Stimulated activated naive CD8-positive, alpha-beta T cell treated with anti-CD3 and anti-CD28 coated beads, Interleukin-15, Interleukin-2, amounts not matched to agents 100 ng/mL and 50 ng/mL, for 24 hours (primary cell): ENCODE measurements at regions not wholly inside any gene's neighbourhood (a gene's known extent, or its start where the extent isn't known, plus 50 kb on each side); places are given as distances from the start of the nearest gene placed in this dataset.

ENCODE experiments used
- H3K27ac Mint-ChIP-seq: one replicate; pipeline ENCODE4 v1.8.0; 2021; ENCODE audit warnings: mild to moderate bottlenecking, mixed read lengths
- H3K27me3 Mint-ChIP-seq: one replicate; pipeline ENCODE4 v1.8.0; 2021; ENCODE audit warnings: mixed read lengths
- H3K36me3 Mint-ChIP-seq: one replicate; pipeline ENCODE4 v1.8.0; 2021; ENCODE audit warnings: low read depth, mixed read lengths
- H3K4me1 Mint-ChIP-seq: one replicate; pipeline ENCODE4 v1.8.0; 2021; ENCODE audit warnings: low read depth, mixed read lengths
- H3K4me3 Mint-ChIP-seq: one replicate; pipeline ENCODE4 v1.8.0; 2021; ENCODE audit warnings: mild to moderate bottlenecking, mixed read lengths
- H3K9me3 Mint-ChIP-seq: one replicate; pipeline ENCODE4 v1.8.0; 2021; ENCODE audit warnings: mixed read lengths

DNA sequence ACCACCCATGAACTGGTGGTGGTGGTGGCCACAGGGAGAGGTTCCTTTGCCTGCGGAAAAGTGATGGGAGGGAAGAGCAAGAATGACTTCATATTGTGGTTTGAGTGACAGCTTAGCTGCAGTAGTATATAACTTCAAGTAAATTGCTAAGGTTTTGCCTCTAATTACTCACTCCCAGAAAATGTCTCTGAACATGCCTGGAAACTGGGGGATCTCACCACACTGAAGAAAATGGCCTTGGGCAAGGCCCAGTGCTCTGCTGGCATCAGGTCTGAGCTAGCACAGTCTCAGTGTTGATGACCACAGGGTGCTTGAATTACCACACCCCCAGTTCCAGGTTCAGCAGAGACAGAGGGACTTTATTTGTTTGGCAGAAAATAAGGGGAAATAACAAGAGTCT, 2085.4 kb downstream of the ARAP2 start:
- Mint-ChIP-seq H3K4me1 (no peaks in the 10 kb centered on the region), H3K27ac (no peak overlapping the region), H3K27me3 (no peaks in the 10 kb centered on the region), H3K36me3 (no peaks in the 10 kb centered on the region), H3K4me3 (no peak overlapping the region), H3K9me3 (peaks cover 27% of the 10 kb centered on the region)

DNA sequence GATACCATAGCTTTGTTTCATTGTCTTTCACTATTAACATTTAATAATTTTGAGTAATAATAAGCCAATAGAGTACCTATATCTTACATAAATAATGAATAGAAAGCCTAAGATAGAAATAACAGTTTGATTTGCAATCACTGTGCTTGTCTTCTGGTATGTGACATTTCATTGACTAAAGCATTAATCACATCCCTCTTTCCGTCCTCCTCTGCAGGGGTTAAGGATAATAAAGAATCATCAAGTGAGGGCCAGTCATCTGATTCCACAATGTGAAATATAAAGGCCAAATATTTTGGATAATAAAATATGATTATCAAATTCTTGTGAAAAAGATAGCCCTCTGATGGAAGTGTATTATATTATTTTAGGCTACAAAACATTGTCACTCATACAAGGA, 2073.4 kb downstream of the ARAP2 start:
- Mint-ChIP-seq H3K36me3 (no peaks in the 10 kb centered on the region), H3K4me3 (no peak overlapping the region), H3K4me1 (no peaks in the 10 kb centered on the region), H3K27me3 (no peaks in the 10 kb centered on the region), H3K27ac (no peak overlapping the region), H3K9me3 (peaks cover 8% of the 10 kb centered on the region)

DNA sequence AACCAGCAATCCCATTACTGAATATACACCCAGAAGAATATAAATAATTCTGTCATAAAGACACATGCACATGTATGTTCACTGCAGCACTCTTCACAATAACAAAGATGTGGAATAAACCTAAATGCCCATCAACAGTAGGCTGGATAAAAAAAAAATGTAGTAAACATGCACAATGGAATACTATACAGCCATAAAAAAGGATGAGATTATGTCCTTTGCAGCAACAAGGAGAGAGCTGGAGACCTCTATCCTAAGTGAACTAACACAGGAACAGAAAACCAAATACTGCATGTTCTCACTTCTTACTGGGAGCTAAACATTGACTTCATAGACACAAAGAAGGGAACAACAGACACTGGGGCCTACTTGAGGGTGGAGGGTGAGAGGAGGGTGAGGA, 2067.7 kb downstream of the ARAP2 start:
- H3K36me3 Mint-ChIP-seq, result no peaks in the 10 kb centered on the region
- H3K27ac Mint-ChIP-seq, result no peak overlapping the region
- no peaks in the 10 kb centered on the region for H3K27me3 Mint-ChIP-seq
- no peak overlapping the region for H3K4me3 Mint-ChIP-seq
- no peaks in the 10 kb centered on the region for H3K4me1 Mint-ChIP-seq
- peaks cover 8% of the 10 kb centered on the region for H3K9me3 Mint-ChIP-seq

DNA sequence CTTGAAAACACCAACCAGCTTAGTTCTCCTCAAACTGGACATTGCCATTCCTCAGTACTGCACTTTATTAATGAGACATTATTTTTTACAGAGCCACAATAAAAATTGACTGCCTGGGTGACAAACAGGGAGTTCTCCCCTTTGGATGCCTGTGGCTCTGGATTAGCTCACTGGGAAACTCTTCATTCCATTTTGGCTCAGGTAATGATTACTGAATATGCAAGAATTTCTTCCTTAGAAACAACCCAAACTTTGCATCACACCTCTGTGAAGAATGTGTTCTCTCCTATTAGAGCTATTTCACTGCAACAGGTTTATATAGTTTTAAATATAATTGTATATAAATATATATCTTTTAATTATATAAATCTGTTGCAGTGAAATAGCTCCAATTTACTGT, 2065.8 kb downstream of the ARAP2 start:
- H3K9me3 Mint-ChIP-seq, result peaks cover 8% of the 10 kb centered on the region
- H3K36me3 Mint-ChIP-seq, result no peaks in the 10 kb centered on the region
- no peaks in the 10 kb centered on the region for H3K4me1 Mint-ChIP-seq
- no peak overlapping the region for H3K27ac Mint-ChIP-seq
- no peaks in the 10 kb centered on the region for H3K27me3 Mint-ChIP-seq
- H3K4me3 Mint-ChIP-seq, result no peak overlapping the region

DNA sequence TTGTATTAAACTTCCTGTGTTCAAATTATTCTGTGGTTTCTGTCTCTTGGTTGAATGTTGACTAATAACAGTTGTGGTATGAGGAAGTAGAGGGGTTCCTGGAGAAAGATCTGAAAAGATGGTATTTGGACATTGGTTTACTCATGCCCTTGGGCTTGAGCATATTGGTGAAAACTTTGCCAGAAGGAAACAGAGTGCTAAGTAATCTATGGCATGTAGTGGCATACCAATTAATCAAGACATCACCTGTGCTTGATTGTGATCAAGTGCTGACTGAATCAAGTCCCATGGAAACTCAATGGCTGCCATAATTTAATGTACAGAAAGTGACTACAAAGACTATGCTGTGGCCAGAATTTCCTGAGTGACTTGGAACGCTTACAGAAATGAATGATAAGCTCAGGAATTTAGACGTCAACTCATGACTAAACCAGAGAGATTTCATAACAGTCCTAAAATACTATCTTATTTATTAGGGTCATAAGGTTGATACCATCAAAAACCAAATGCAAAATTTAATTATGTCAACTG, 2062.9 kb downstream of the ARAP2 start:
- H3K9me3 Mint-ChIP-seq, result no peaks in the 10 kb centered on the region
- no peaks in the 10 kb centered on the region for H3K27me3 Mint-ChIP-seq
- H3K4me1 Mint-ChIP-seq, result no peaks in the 10 kb centered on the region
- no peaks in the 10 kb centered on the region for H3K36me3 Mint-ChIP-seq
- no peak overlapping the region for H3K4me3 Mint-ChIP-seq
- H3K27ac Mint-ChIP-seq, result no peak overlapping the region

DNA sequence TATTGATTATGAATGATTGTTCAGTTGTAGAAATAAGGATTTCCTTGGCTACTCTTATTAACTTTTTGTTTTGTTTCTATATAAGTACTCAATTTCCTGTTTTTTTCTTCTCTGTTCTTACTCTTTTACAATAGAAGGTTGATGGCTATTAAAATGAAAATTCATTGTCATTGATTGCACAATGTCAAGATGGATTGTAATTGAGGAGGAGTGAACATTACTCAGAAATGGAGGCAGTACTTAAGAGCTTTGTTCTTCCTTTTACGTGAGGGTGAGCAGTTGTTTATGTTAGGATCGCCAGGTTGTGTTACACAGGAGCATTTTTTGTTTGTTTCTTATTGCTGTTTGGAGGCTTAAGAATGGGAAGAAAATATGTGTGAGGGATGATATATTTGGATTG, 2062.4 kb downstream of the ARAP2 start:
- H3K27ac Mint-ChIP-seq, result no peak overlapping the region
- H3K27me3 Mint-ChIP-seq, result no peaks in the 10 kb centered on the region
- no peaks in the 10 kb centered on the region for H3K9me3 Mint-ChIP-seq
- H3K4me1 Mint-ChIP-seq, result no peaks in the 10 kb centered on the region
- H3K36me3 Mint-ChIP-seq, result no peaks in the 10 kb centered on the region
- no peak overlapping the region for H3K4me3 Mint-ChIP-seq

DNA sequence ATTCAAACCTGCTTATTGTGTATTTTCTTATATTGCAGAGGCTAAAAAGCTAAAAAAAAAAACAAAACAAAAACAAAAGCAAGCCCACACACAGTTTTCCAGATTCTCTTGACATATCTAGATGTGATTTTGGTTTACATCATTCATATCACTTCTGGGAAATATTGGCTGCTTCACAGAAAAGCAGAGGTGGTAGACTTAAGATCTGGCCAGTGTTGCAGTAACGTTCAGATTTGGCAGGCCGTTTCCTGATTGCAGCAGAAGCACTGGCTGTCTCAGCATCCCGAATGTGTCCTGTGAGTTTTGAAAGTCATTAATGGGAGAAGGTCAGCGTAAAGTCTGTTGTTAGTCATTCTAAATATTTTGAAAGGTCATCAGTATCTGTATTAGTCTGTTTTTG, 2062.0 kb downstream of the ARAP2 start:
- H3K4me3 Mint-ChIP-seq, result no peak overlapping the region
- no peaks in the 10 kb centered on the region for H3K27me3 Mint-ChIP-seq
- no peak overlapping the region for H3K27ac Mint-ChIP-seq
- H3K36me3 Mint-ChIP-seq, result no peaks in the 10 kb centered on the region
- no peaks in the 10 kb centered on the region for H3K9me3 Mint-ChIP-seq
- no peaks in the 10 kb centered on the region for H3K4me1 Mint-ChIP-seq

DNA sequence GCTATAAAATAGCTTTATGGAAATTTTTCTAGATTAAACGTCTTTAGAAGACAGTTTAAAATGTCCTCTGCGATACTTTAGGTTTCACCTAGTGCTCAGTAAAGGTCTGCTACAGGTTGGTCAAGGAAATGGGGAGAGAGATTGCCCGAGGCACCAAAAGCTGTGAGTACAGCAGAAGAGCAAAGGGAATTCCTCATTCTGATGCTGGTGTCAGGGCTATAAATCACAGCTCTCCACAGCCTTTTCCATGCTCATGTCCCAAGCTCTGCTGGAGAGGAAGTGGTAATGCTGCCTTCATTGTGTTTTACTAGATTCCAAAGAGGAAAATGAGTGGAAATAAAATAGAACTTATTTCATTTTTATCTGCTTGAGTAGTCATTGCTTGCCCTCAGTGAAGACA, 2060.4 kb downstream of the ARAP2 start:
- Mint-ChIP-seq H3K27ac (no peak overlapping the region), H3K36me3 (no peaks in the 10 kb centered on the region), H3K27me3 (no peaks in the 10 kb centered on the region), H3K9me3 (no peaks in the 10 kb centered on the region), H3K4me3 (no peak overlapping the region), H3K4me1 (no peaks in the 10 kb centered on the region)

DNA sequence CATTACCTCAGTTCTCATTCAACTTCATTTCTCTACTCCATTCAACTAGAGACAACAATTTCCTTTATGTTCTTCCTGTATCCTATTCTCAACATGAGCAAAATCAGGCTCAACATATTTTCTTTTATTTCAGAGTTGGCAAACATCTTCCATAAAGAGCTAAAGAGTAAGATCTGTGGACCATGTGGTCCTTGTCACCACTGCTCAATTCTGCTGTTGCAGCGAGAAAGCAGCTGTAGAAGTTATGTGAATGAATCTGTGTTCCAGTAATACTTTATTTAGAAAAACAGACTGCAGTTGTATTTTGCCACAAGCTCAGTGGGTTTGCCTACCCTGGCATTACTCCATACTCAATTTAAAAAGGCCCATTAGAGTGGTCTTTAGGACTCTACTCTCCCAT, 2057.3 kb downstream of the ARAP2 start:
- no peaks in the 10 kb centered on the region for H3K36me3 Mint-ChIP-seq
- H3K27ac Mint-ChIP-seq, result no peak overlapping the region
- no peak overlapping the region for H3K4me3 Mint-ChIP-seq
- H3K9me3 Mint-ChIP-seq, result no peaks in the 10 kb centered on the region
- H3K4me1 Mint-ChIP-seq, result no peaks in the 10 kb centered on the region
- no peaks in the 10 kb centered on the region for H3K27me3 Mint-ChIP-seq

DNA sequence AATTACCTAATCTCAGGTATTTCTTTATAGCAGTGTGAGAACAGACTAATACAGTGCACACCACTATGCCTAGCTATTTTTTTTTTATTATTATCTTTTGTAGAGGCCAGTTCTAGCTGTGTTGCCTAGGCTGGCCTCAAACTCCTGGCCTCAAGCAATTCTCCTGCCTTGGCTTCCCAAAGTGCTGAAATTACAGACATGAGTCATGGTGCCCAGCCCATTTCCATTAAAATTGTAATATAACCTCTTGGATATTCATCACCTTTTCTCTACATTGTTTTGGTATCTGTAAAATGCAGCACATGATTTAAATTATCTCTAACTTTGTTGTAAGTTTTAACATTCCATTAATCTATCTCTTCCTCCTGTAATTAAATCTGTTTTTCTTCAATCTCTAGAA, 2052.9 kb downstream of the ARAP2 start:
- no peaks in the 10 kb centered on the region for H3K4me1 Mint-ChIP-seq
- no peaks in the 10 kb centered on the region for H3K9me3 Mint-ChIP-seq
- H3K36me3 Mint-ChIP-seq, result no peaks in the 10 kb centered on the region
- H3K27me3 Mint-ChIP-seq, result no peaks in the 10 kb centered on the region
- H3K27ac Mint-ChIP-seq, result no peak overlapping the region
- no peak overlapping the region for H3K4me3 Mint-ChIP-seq

DNA sequence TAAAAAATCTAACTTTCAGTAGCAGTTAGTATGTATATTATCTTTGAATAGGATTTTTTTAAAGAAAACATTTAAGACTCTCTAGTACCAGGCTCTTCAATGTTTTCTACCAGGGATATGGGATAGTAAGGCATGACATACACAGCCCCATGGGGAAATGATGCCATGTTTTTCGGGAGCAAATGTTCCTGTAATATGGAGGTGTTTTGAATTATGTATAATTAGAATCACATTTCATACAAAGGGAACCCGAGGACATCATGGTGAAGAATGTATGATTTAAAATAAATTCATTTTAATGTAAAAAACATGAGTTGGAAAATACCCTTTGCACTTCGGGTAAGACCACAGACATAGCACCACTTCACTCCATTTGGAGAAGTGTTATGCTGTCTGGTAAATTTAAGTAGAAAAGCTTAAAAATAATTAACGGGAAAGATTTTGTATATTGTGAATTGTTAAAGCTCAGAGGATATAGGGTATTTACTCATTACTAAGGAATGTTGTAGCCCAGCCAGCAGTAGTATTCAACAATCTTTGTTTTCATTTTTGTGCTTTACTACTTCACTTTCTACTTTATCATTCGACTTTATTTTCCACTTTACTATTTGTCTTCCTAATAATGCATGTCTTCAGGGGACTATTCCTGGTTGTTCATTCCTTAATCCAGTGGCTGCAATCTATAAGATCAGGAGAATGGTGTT, 2050.7 kb downstream of the ARAP2 start:
- Mint-ChIP-seq H3K36me3 (no peaks in the 10 kb centered on the region), H3K4me1 (no peaks in the 10 kb centered on the region), H3K4me3 (no peak overlapping the region), H3K27me3 (no peaks in the 10 kb centered on the region), H3K9me3 (no peaks in the 10 kb centered on the region), H3K27ac (no peak overlapping the region)

DNA sequence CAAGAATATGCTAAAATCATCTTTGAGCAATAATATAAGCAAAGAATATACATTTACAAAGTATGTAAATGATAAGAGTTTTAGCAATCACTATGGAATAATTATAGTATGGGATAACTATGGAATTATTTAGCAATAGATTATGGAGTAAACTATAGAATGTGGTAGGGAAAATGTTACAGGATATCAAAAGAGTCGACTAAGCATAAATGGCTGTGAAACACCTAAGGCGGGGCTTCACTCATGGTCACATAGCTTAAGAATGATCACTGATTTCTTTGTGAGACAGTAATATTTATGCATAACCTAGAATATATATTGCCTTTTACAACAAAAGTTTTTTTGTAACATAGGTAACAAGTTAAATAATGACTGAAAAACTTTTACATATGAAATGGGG, 2049.7 kb downstream of the ARAP2 start:
- no peaks in the 10 kb centered on the region for H3K36me3 Mint-ChIP-seq
- peaks cover 3% of the 10 kb centered on the region for H3K9me3 Mint-ChIP-seq
- H3K4me3 Mint-ChIP-seq, result no peak overlapping the region
- H3K27ac Mint-ChIP-seq, result no peak overlapping the region
- no peaks in the 10 kb centered on the region for H3K4me1 Mint-ChIP-seq
- no peaks in the 10 kb centered on the region for H3K27me3 Mint-ChIP-seq

DNA sequence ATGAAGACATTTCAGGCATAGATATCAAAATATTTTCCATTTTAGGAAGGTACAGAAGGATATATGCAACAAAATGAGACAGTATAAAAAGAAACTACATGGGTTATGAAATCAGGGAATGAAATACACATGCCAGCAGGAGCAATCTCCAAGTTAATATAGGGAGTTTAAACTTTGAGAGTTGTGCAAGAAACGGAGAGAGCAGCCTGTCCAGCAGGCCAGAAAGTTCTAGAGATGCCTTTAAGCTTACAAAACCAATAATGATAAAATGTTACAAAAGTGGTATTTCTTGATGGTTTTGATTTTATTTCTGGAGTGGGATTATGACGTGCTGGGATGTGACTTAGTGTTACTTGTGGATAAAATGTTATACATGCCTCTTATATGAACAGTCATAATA, 2047.9 kb downstream of the ARAP2 start:
- Mint-ChIP-seq H3K9me3 (peaks cover 12% of the 10 kb centered on the region), H3K27ac (no peak overlapping the region), H3K4me1 (no peaks in the 10 kb centered on the region), H3K4me3 (no peak overlapping the region), H3K36me3 (no peaks in the 10 kb centered on the region), H3K27me3 (no peaks in the 10 kb centered on the region)

DNA sequence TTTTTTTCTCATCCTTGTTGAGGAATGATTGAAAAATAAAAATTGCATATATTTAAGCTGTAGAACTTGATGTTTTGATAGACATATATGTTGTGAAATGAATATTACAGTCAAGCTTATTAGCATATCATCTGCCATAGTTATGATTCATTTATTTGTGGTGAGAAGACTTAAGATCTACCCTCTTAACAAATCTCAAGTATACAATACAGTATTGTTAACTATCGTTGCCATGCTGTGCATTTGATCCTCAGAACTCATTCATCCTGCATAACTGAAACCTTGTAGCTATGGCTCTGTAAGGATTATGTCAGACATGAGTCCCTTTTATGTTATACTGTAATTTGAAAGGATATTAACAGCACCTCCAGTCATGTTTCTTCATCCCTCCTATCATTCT, 2045.3 kb downstream of the ARAP2 start:
- Mint-ChIP-seq H3K27ac (no peak overlapping the region), H3K9me3 (peaks cover 20% of the 10 kb centered on the region), H3K36me3 (no peaks in the 10 kb centered on the region), H3K4me3 (no peak overlapping the region), H3K4me1 (no peaks in the 10 kb centered on the region), H3K27me3 (no peaks in the 10 kb centered on the region)

DNA sequence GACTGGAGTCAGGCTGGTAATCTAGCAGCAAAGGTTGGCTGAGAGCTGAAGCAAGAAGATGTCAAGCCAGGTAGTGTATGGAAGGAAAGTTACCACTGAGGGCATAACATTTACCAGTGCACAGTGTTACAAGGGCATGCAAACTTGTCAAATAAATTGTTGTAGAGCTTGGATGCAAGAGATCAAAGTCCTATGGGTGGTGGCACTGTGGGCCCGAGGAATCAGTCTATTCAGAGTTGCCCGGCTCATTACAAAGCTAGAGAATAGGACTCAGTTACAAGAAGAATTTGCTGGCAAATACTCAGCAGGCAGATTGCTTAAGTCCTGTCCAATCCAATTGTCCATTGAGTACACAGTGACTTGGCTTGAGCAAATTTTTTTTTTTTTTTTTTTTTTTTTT, 2043.8 kb downstream of the ARAP2 start:
- Mint-ChIP-seq H3K4me1 (no peaks in the 10 kb centered on the region), H3K9me3 (peaks cover 26% of the 10 kb centered on the region), H3K27ac (no peak overlapping the region), H3K27me3 (no peaks in the 10 kb centered on the region), H3K4me3 (no peak overlapping the region), H3K36me3 (no peaks in the 10 kb centered on the region)

DNA sequence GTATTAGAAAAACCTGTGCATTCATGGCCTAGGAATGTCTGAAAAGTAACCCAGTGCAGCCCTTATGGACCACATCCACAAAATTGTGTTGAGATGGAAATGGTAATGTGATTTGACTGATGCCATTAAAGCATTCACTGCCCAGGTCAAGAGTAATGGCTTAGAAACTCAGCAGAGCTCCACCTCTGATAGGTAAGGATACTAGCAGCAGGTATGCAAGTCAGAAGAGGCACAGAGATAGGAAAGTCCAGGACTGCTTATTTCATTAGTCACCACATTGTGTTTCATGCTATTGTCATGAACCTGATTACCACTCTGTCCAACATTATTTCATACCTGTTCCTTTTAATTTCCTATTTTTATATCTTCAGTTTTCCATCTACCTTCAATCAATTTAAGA, 2042.2 kb downstream of the ARAP2 start:
- Mint-ChIP-seq H3K27me3 (no peaks in the 10 kb centered on the region), H3K27ac (no peak overlapping the region), H3K36me3 (no peaks in the 10 kb centered on the region), H3K9me3 (peaks cover 26% of the 10 kb centered on the region), H3K4me3 (no peak overlapping the region), H3K4me1 (no peaks in the 10 kb centered on the region)
